Astrocyte of the cerebellum (primary cell): ENCODE measurements at regions not wholly inside any gene's neighbourhood (a gene's known extent, or its start where the extent isn't known, plus 50 kb on each side); places are given as distances from the start of the nearest gene placed in this dataset.
A peak's percentile ranks its signal among the peaks of the same experiment; 100 is the strongest.

ENCODE experiments used
- DNase-seq: peaks from one replicate; pipeline ENCODE4 v3.0.0-alpha.2; 2011; ENCODE audit warnings: low read depth
- H3K4me3 ChIP-seq: 2 replicates; pipeline ENCODE4 v1.5.1; 2011; ENCODE audit warnings: mild to moderate bottlenecking, low read depth, low read length, moderate library complexity
- CTCF ChIP-seq: IDR thresholded peaks from 2 replicates; pipeline ENCODE4 v1.5.1; 2012; ENCODE audit warnings: low read length, low read depth, moderate library complexity, mild to moderate bottlenecking; ENCODE audit errors: missing control alignments
- in situ Hi-C: cut with HindIII; loops from 2 replicates; pipeline ENCODE4 v1.10.0; 2017; ENCODE audit warnings: low sequenced_read_pairs

GRCh38 chr4:164529486-164529885 lies 224.4 kb upstream of the SMIM31 start:
- TF ChIP-seq CTCF, result no peak
- H3K4me3 ChIP-seq, result no peak overlapping the region
- in situ Hi-C loops, result no loop called here
- DNase-seq, result no peak

- in situ Hi-C loops, result no loop called here
- H3K4me3 ChIP-seq, result no peak overlapping the region
- DNase-seq, result no peak
- TF ChIP-seq CTCF, result no peak
Measured at GRCh38 chr4:164531336-164531735, 222.6 kb upstream of the SMIM31 start.

DNA sequence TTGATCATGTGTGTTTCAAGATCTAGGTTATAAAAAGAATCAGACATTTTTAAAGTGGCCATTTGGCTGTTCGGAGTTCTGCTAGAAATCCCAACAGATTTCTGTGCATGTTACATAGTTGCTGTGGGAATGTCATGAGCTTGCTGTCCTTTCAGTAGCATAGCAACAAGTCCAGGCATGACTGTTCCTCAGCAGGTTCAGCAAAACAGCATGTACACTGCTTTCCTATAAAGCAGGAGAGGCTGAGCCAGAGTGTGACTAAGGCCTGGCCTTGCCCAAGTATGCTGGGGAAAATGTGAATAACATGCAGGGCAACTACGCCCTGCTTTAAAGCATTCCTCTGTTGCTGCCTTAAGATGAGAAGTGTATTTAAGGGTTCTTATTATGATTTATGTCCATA lies 217.1 kb upstream of the SMIM31 start:
- no peak overlapping the region for H3K4me3 ChIP-seq
- no peak for TF ChIP-seq CTCF
- in situ Hi-C loops, result no loop called here
- peak; percentile 77 for DNase-seq

DNA sequence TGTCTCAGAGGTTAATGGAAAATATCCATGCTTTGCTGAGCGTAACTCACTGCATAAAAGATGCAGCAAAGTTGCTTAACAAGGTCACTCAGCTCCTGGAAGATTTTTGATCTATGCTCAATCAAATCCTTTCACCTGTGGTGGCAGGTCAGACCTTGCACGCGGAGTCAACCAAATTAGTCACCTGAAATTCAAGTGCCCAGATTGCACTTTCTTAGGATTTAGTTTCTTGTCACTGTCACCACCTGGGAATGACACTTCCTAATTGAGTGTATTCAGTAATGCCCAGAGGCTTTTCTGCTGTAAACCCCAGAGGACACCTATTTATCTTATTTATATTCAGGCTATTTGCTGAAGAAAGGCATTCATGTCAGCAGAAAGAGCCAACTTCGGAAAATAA lies 215.8 kb upstream of the SMIM31 start:
- no peak for TF ChIP-seq CTCF
- no peak for DNase-seq
- in situ Hi-C loops, result no loop called here

GRCh38 chr4:164540987-164541386 lies 212.9 kb upstream of the SMIM31 start:
- in situ Hi-C loops, result no loop called here

More for the DNA sequence above, 215.8 kb upstream of the SMIM31 start:
- H3K4me3 ChIP-seq, result no peak overlapping the region

DNA sequence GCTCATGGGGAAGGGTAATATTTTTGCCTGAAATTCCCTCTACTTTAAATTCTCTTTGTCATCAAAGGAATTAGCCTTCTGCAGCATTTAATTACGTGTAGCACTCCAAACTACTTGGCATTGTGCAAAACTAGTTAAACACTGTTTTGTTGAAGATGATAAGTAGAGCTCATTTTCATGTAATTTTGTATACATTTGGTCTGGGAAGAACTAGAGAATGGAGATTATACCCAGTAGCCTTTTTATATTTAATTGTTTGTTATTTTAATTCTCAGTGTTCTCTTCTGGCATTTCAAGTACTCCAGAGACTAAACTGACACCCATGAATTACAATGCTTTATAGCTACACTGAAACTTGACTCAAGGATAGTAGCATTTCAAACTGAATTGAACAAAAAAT lies 211.5 kb upstream of the SMIM31 start:
- in situ Hi-C loops, result no loop called here
- TF ChIP-seq CTCF, result no peak
- no peak overlapping the region for H3K4me3 ChIP-seq
- no peak for DNase-seq

More at GRCh38 chr4:164540987-164541386, 212.9 kb upstream of the SMIM31 start:
- no peak overlapping the region for H3K4me3 ChIP-seq
- no peak for TF ChIP-seq CTCF
- no peak for DNase-seq
